AG04449 (cell line): ENCODE measurements at regions not wholly inside any gene's neighbourhood (a gene's known extent, or its start where the extent isn't known, plus 50 kb on each side); places are given as distances from the start of the nearest gene placed in this dataset.

Experiments
- CTCF ChIA-PET: fragments of 350-600 bp; formaldehyde crosslinking; extraction: SDS; loops from one replicate; lab custom pipeline; 2021; ENCODE audit warnings: antibody characterized with exemption; lab: Yijun Ruan, JAX
- POLR2A ChIA-PET: fragments of 400-600, 350-600 bp; formaldehyde crosslinking; extraction: SDS; loops from one replicate; lab custom pipeline; 2020; ENCODE audit warnings: antibody characterized with exemption, inconsistent platforms; lab: Yijun Ruan, JAX
- DNase-seq: peaks from one replicate; pipeline ENCODE4 v3.0.0-alpha.2; 2010; ENCODE audit warnings: low read depth, low spot score
- H3K4me3 ChIP-seq: 2 replicates; pipeline ENCODE4 v1.5.1; 2011; ENCODE audit warnings: low read depth, mild to moderate bottlenecking, control low read depth, low read length
- CTCF ChIP-seq: IDR thresholded peaks from one replicate; pipeline ENCODE4 v1.5.1; 2011; ENCODE audit warnings: mild to moderate bottlenecking, moderate library complexity, low read length, control low read depth, inconsistent platforms; ENCODE audit not compliant: insufficient read depth; ENCODE audit errors: missing control alignments

GRCh38 chr2:37456479-37456878 is 112.0 kb downstream of the QPCT start:
- POLR2A ChIA-PET, result no interaction called here
- CTCF ChIA-PET, result interaction anchor here (1.1 to 1.5 kb wide), 2 partner anchors 17 to 41 kb away, joined by 3 read pairs; no protein-coding TSS in a partner anchor
- no peak for TF ChIP-seq CTCF
- DNase-seq, result no peak
- no peak overlapping the region for H3K4me3 ChIP-seq

- POLR2A ChIA-PET, result no interaction called here
- CTCF ChIA-PET, result interaction anchor here (1.1 kb wide), 1 partner anchor 16 kb away, joined by 3 read pairs; no protein-coding TSS in a partner anchor
These were observed 113.0 kb downstream of the QPCT start for GRCh38 chr2:37457401-37457901.

GRCh38 chr2:37458133-37458532 is 113.7 kb downstream of the QPCT start:
- no peak for DNase-seq
- ChIA-PET CTCF (no interaction called here), POLR2A (no interaction called here)
- H3K4me3 ChIP-seq, result no peak overlapping the region
- no peak for TF ChIP-seq CTCF

More at GRCh38 chr2:37457401-37457901, 113.0 kb downstream of the QPCT start:
- H3K4me3 ChIP-seq, result no peak overlapping the region
- no peak for DNase-seq
- TF ChIP-seq CTCF, result no peak

- no peak for TF ChIP-seq CTCF
- CTCF ChIA-PET, result no interaction called here
- POLR2A ChIA-PET, result interaction anchor here (0.5 to 1.1 kb wide), 2 partner anchors 45 to 131 kb away, joined by 4 to 7 read pairs; no protein-coding TSS in a partner anchor
- no peak overlapping the region for H3K4me3 ChIP-seq
- no peak for DNase-seq
These were observed 114.9 kb downstream of the QPCT start for GRCh38 chr2:37459095-37459981.

GRCh38 chr2:37460896-37461229 is 116.4 kb downstream of the QPCT start:
- H3K4me3 ChIP-seq, result no peak overlapping the region
- no peak for DNase-seq
- no peak for TF ChIP-seq CTCF
- POLR2A ChIA-PET, result no interaction called here
- CTCF ChIA-PET, result no interaction called here

- no peak for DNase-seq
- ChIA-PET POLR2A (no interaction called here), CTCF (no interaction called here)
- H3K4me3 ChIP-seq, result no peak overlapping the region
- TF ChIP-seq CTCF, result no peak
These were observed 119.6 kb downstream of the QPCT start for GRCh38 chr2:37464067-37464466.
